Large intestine (tissue), 3 donors: ENCODE measurements at regions not wholly inside any gene's neighbourhood (a gene's known extent, or its start where the extent isn't known, plus 50 kb on each side); places are given as distances from the start of the nearest gene placed in this dataset.
A peak's percentile ranks its signal among the peaks of the same experiment; 100 is the strongest.

Experiments used
- DNase-seq, 2 donors: peaks; one replicate each; pipeline versions ENCODE4 v3.0.0 to v3.0.0-alpha.2; 2013
- H3K27ac ChIP-seq: one replicate; pipeline ENCODE4 v1.5.1; 2013; ENCODE audit warnings: low read length
- H3K27me3 ChIP-seq: 2 replicates; pipeline ENCODE4 v1.6.1; 2013; ENCODE audit warnings: low read length; ENCODE audit not compliant: control insufficient read depth, insufficient read depth
- H3K36me3 ChIP-seq: 2 replicates; pipeline ENCODE4 v1.6.1; 2013; ENCODE audit warnings: low read length; ENCODE audit not compliant: control insufficient read depth, insufficient read depth
- H3K4me1 ChIP-seq: one replicate; pipeline ENCODE4 v1.6.1; 2013; ENCODE audit warnings: low read length; ENCODE audit not compliant: control insufficient read depth, insufficient read depth
- H3K4me3 ChIP-seq: one replicate; pipeline ENCODE4 v1.5.1; 2013; ENCODE audit warnings: low read length
- H3K9me3 ChIP-seq: one replicate; pipeline ENCODE4 v1.6.1; 2013; ENCODE audit warnings: mild to moderate bottlenecking, low read depth, low read length, moderate library complexity; ENCODE audit not compliant: control insufficient read depth
- WGBS: methylation state at CpG from one replicate; pipeline ENCODE4 v1.1.5; 2013; ENCODE audit warnings: low lambda C conversion rate; ENCODE audit not compliant: insufficient coverage; 5-methylcytosine and 5-hydroxymethylcytosine counted together

GRCh38 chr14:100659345-100660001 lies 67.2 kb upstream of the DLK1 start:
- Histone ChIP-seq H3K27ac (peak overlapping the region; percentile 97), H3K4me3 (no peak overlapping the region), H3K4me1 (peaks cover 35% of the 10 kb centered on the region), H3K27me3 (peaks cover 15% of the 10 kb centered on the region), H3K9me3 (peaks cover 2% of the 10 kb centered on the region), H3K36me3 (no peaks in the 10 kb centered on the region)
- WGBS, result no CpG with 5 or more reads among the region's 17 CpGs
- DNase-seq, result peak; percentile 85 to 92

- H3K27ac ChIP-seq, result peak overlapping the region; percentile 97
- H3K4me1 ChIP-seq, result peaks cover 42% of the 10 kb centered on the region
- WGBS, result no CpG with 5 or more reads among the region's 6 CpGs
- H3K9me3 ChIP-seq, result peaks cover 2% of the 10 kb centered on the region
- H3K4me3 ChIP-seq, result no peak overlapping the region
- peaks cover 8% of the 10 kb centered on the region for H3K27me3 ChIP-seq
- H3K36me3 ChIP-seq, result no peaks in the 10 kb centered on the region
- no peak for DNase-seq
Measured at GRCh38 chr14:100660498-100660881, 66.2 kb upstream of the DLK1 start.

GRCh38 chr14:100660882-100661635 lies 65.6 kb upstream of the DLK1 start:
- H3K9me3 ChIP-seq, result peaks cover 2% of the 10 kb centered on the region
- H3K36me3 ChIP-seq, result no peaks in the 10 kb centered on the region
- H3K27ac ChIP-seq, result no peak overlapping the region
- peaks cover 3% of the 10 kb centered on the region for H3K27me3 ChIP-seq
- peaks cover 48% of the 10 kb centered on the region for H3K4me1 ChIP-seq
- WGBS, result 85% methylated on average over 4 of the region's 18 CpGs
- H3K4me3 ChIP-seq, result no peak overlapping the region
- DNase-seq, result peak in 1 of 2 donors; percentile 31

GRCh38 chr14:100662879-100663760 lies 63.6 kb upstream of the DLK1 start:
- H3K4me3 ChIP-seq, result no peak overlapping the region
- peak; percentile 70 to 77 for DNase-seq
- WGBS, result 50% methylated on average over 2 of the region's 21 CpGs

GRCh38 chr14:100663761-100664052 lies 63.0 kb upstream of the DLK1 start:
- Histone ChIP-seq H3K27me3 (no peaks in the 10 kb centered on the region), H3K36me3 (no peaks in the 10 kb centered on the region), H3K4me3 (no peak overlapping the region), H3K9me3 (peaks cover 2% of the 10 kb centered on the region), H3K4me1 (peaks cover 61% of the 10 kb centered on the region), H3K27ac (peak overlapping the region; percentile 30)
- no peak for DNase-seq
- WGBS, result no CpG with 5 or more reads among the region's 3 CpGs

More at GRCh38 chr14:100662879-100663760, 63.6 kb upstream of the DLK1 start:
- peaks cover 61% of the 10 kb centered on the region for H3K4me1 ChIP-seq
- peak overlapping the region; percentile 30 for H3K27ac ChIP-seq
- no peaks in the 10 kb centered on the region for H3K36me3 ChIP-seq
- peaks cover 2% of the 10 kb centered on the region for H3K9me3 ChIP-seq
- H3K27me3 ChIP-seq, result no peaks in the 10 kb centered on the region

GRCh38 chr14:100664231-100664630 lies 62.5 kb upstream of the DLK1 start:
- peaks cover 61% of the 10 kb centered on the region for H3K4me1 ChIP-seq
- WGBS, result no CpG with 5 or more reads among the region's 5 CpGs
- peaks cover 2% of the 10 kb centered on the region for H3K9me3 ChIP-seq
- H3K4me3 ChIP-seq, result no peak overlapping the region
- H3K27ac ChIP-seq, result no peak overlapping the region
- peak in 1 of 2 donors; percentile 39 for DNase-seq
- H3K27me3 ChIP-seq, result no peaks in the 10 kb centered on the region
- H3K36me3 ChIP-seq, result no peaks in the 10 kb centered on the region

- H3K9me3 ChIP-seq, result no peaks in the 10 kb centered on the region
- H3K27me3 ChIP-seq, result peaks cover 2% of the 10 kb centered on the region
- H3K4me3 ChIP-seq, result no peak overlapping the region
- peak in 1 of 2 donors; percentile 35 for DNase-seq
- H3K27ac ChIP-seq, result peak overlapping the region; percentile 61
- H3K4me1 ChIP-seq, result peaks cover 62% of the 10 kb centered on the region
- no peaks in the 10 kb centered on the region for H3K36me3 ChIP-seq
- WGBS, result 100% methylated on average over 3 of the region's 14 CpGs
Measured at GRCh38 chr14:100664841-100665510, 61.7 kb upstream of the DLK1 start.

GRCh38 chr14:100665511-100666032 lies 61.1 kb upstream of the DLK1 start:
- peaks cover 62% of the 10 kb centered on the region for H3K4me1 ChIP-seq
- no CpG with 5 or more reads among the region's 11 CpGs for WGBS
- no peaks in the 10 kb centered on the region for H3K9me3 ChIP-seq
- H3K27ac ChIP-seq, result peak overlapping the region; percentile 71
- H3K36me3 ChIP-seq, result no peaks in the 10 kb centered on the region
- H3K4me3 ChIP-seq, result no peak overlapping the region
- H3K27me3 ChIP-seq, result peaks cover 7% of the 10 kb centered on the region
- DNase-seq, result peak; percentile 48 to 81

- Histone ChIP-seq H3K27ac (peak overlapping the region; percentile 71), H3K36me3 (no peaks in the 10 kb centered on the region), H3K9me3 (no peaks in the 10 kb centered on the region), H3K27me3 (peaks cover 14% of the 10 kb centered on the region), H3K4me3 (no peak overlapping the region), H3K4me1 (peaks cover 61% of the 10 kb centered on the region)
- WGBS, result no CpG with 5 or more reads among the region's 3 CpGs
- peak; percentile 75 to 81 for DNase-seq
Measured at GRCh38 chr14:100666403-100666802, 60.3 kb upstream of the DLK1 start.

GRCh38 chr14:100666851-100667250 lies 59.8 kb upstream of the DLK1 start:
- Histone ChIP-seq H3K36me3 (no peaks in the 10 kb centered on the region), H3K4me3 (no peak overlapping the region), H3K27me3 (peaks cover 18% of the 10 kb centered on the region), H3K4me1 (peaks cover 61% of the 10 kb centered on the region), H3K27ac (peak overlapping the region; percentile 71), H3K9me3 (no peaks in the 10 kb centered on the region)
- WGBS, result no CpG with 5 or more reads among the region's 10 CpGs
- DNase-seq, result no peak
